Thyroid gland (tissue), 4 donors: ENCODE measurements at regions not wholly inside any gene's neighbourhood (a gene's known extent, or its start where the extent isn't known, plus 50 kb on each side); places are given as distances from the start of the nearest gene placed in this dataset.

ENCODE experiments used
- DNase-seq, 2 donors: peaks; one replicate each; pipeline ENCODE4 v3.0.0-alpha.2; 2019
- H3K27ac ChIP-seq, 3 donors: fragments of 200-600 bp; sonication (generic); 1 replicate in 2 of 3; 2 replicates in 1 of 3; pipeline ENCODE4 v1.5.1; 2016 to 2019; ENCODE audit warnings: mild to moderate bottlenecking in 1 of 3, moderate library complexity in 1 of 3
- H3K27me3 ChIP-seq: fragments of 200-600 bp; sonication (generic); one replicate; pipeline ENCODE4 v1.5.1; 2019
- H3K36me3 ChIP-seq, 2 donors: fragments of 200-600 bp; sonication (generic); one replicate each; pipeline ENCODE4 v1.5.1; 2016 to 2019
- H3K4me1 ChIP-seq, 2 donors: fragments of 200-600 bp; sonication (generic); one replicate each; pipeline ENCODE4 v1.5.1; 2017 to 2019
- H3K4me3 ChIP-seq, 3 donors: fragments of 200-600 bp; sonication (generic); replicated peaks in 1 of 3; 1 replicate in 2 of 3; 2 replicates in 1 of 3; pipeline ENCODE4 v1.5.1; 2016; ENCODE audit warnings: mild to moderate bottlenecking in 1 of 3
- H3K9me3 ChIP-seq: fragments of 200-600 bp; sonication (generic); one replicate; pipeline ENCODE4 v1.5.1; 2017
- POLR2A ChIP-seq, 2 donors: fragments of 450-650 bp; IDR thresholded peaks; one replicate each; pipeline ENCODE4 v1.6.1; 2017; ENCODE audit warnings: antibody characterized with exemption in 2 of 2, mild to moderate bottlenecking in 2 of 2, moderate library complexity in 1 of 2
- WGBS, 2 donors: methylation state at CpG; one replicate each; pipeline ENCODE4 v1.1.5; 2017; 5-methylcytosine and 5-hydroxymethylcytosine counted together
- intact Hi-C: fragments of 100-400 bp; cut with DNase I; formaldehyde crosslinking; loops from one replicate; pipeline ENCODE4 v1.15.1; 2023
- TF ChIP-seq, protein P1 (sequence below), 6 experiments: fragments of 200-600 bp in 3 of 6; fragments of 450-650 bp in 3 of 6; sonication (generic) in 3 of 6; IDR thresholded peaks; one replicate each; pipeline ENCODE4 v1.5.1; 2016 to 2019; ENCODE audit warnings: antibody characterized with exemption in 6 of 6, mild to moderate bottlenecking in 2 of 6, inconsistent platforms in 1 of 6, moderate library complexity in 1 of 6

DNA sequence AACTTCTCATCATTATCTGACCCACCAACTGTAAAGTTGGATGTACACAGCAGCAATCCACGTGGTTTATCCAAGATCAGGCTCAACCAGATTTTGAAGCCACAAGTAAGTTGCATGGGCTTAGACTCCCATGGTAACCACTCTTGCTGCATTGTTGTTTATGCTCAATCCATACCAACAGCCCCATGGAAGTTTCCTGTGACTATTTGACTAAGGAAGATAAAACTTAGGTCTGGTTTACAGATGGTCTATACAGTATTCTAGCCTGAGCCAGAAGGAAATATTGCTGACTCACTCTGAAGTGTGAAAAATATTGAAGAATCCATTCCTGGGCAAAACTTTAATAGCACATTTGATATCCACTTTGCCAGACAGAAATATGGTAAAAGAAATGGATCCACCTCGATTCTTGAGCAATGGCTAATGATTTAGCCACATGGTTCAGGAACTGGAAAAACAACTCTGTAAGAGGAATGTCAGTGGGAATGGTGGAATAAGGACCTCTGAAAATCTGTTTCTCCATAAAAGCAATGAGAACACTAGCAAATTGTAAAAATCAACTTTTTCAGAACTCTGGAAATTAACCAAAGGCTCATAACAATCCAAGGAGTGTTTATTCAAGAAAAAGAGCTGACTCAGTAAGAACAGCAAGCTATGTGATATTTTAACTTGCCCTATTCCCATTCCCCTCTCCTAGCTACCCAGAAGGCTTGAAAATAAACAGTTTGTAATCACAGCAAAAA is 162.9 kb upstream of the STT3B start:
- Histone ChIP-seq H3K9me3 (no peaks in the 10 kb centered on the region), H3K4me3 (no peak overlapping the region), H3K36me3 (no peaks in the 10 kb centered on the region), H3K27ac (peak overlapping the region in 1 of 3 donors; percentile 5), H3K4me1 (peaks cover 3 to 10% of the 10 kb centered on the region in 2 donors), H3K27me3 (no peaks in the 10 kb centered on the region)
- TF ChIP-seq, protein P1, sequence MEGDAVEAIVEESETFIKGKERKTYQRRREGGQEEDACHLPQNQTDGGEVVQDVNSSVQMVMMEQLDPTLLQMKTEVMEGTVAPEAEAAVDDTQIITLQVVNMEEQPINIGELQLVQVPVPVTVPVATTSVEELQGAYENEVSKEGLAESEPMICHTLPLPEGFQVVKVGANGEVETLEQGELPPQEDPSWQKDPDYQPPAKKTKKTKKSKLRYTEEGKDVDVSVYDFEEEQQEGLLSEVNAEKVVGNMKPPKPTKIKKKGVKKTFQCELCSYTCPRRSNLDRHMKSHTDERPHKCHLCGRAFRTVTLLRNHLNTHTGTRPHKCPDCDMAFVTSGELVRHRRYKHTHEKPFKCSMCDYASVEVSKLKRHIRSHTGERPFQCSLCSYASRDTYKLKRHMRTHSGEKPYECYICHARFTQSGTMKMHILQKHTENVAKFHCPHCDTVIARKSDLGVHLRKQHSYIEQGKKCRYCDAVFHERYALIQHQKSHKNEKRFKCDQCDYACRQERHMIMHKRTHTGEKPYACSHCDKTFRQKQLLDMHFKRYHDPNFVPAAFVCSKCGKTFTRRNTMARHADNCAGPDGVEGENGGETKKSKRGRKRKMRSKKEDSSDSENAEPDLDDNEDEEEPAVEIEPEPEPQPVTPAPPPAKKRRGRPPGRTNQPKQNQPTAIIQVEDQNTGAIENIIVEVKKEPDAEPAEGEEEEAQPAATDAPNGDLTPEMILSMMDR (IDR thresholded peaks at IDR 0.05): no peak
- no peak for DNase-seq
- intact Hi-C loops: no loop called here
- 64 to 68% methylated on average over 2 of the region's 2 CpGs for WGBS, 2 donors

DNA sequence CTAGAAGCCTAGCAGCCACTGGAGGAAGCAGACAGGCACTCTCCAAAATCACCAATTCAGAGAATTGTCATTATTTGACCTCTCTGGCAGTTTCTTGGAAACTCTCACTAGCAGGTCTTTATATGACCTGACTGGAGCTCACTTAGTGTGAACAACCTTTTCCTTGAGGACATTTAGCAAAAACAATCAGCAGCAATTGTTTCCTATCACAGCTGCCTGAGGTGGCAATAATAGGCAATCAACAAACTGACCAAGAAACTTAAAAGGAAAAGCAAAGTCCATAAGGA is 162.4 kb upstream of the STT3B start:
- Histone ChIP-seq H3K27me3 (no peaks in the 10 kb centered on the region), H3K27ac (peak overlapping the region in 1 of 3 donors; percentile 5), H3K4me1 (peaks cover 3 to 10% of the 10 kb centered on the region in 2 donors), H3K36me3 (no peaks in the 10 kb centered on the region), H3K4me3 (no peak overlapping the region), H3K9me3 (no peaks in the 10 kb centered on the region)
- DNase-seq: no peak
- intact Hi-C loops: no loop called here
- TF ChIP-seq, protein P1 (IDR thresholded peaks at IDR 0.05): no peak
- no peak for TF ChIP-seq POLR2A (IDR thresholded peaks at IDR 0.05)

DNA sequence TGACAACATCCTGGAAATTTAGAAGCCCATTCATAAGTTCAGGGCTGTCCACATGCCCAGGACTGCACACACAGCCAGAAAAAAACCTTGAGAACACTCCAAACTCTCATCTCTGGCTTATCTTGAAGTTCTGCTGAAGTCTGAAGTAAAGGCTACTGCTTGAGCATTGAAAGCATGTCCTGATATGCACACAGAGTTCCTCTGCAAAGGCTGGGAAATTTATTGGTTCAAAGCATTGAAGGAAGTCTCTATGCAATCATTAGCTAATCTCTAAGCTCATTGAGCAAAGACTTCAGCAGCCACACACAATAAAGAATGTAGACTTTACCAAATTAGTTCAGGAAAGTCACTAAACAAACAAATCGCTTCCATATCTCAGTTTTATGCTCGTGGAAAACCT is 162.0 kb upstream of the STT3B start:
- 70 to 79% methylated on average over 2 of the region's 2 CpGs for WGBS, 2 donors
- no peak overlapping the region for H3K4me3 ChIP-seq
- H3K4me1 ChIP-seq: peaks cover 3 to 10% of the 10 kb centered on the region in 2 donors
- no peaks in the 10 kb centered on the region for H3K9me3 ChIP-seq
- H3K27me3 ChIP-seq: no peaks in the 10 kb centered on the region
- intact Hi-C loops: no loop called here
- no peak for TF ChIP-seq POLR2A (IDR thresholded peaks at IDR 0.05)
- TF ChIP-seq, protein P1 (IDR thresholded peaks at IDR 0.05): no peak
- no peaks in the 10 kb centered on the region for H3K36me3 ChIP-seq
- no peak for DNase-seq
- no peak overlapping the region for H3K27ac ChIP-seq

DNA sequence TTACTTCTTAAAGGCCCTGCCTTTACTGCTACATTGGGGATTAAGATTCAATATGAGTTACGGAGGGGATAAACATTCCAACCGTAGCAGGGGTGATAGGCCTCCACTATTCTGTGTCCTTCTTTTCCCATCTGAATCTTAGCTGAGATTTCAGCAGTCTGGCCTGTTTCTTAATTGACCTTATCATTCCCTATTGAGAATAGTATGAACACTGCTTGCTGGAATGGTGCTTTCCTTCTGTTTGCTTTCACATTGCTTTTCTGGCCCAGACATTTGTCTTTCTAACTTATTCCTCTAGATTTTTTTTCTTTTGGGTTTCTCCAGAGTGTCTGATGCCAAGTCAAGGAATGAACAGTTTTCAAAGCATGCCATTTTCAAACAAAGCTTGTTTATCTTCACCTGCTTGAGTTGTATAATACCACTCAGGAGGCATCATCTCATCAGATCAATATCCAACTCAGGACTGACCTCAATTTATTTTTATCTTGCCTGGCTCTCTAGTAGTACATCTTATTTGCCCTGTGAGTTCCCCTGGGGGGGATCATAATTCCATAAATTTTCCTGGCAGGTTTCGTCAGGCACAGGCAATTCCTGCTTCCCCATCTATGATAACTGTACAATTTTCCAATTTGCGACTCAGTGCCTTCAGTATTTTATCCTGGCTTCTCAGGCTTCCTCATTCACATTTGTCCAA is 161.1 kb upstream of the STT3B start:
- Histone ChIP-seq H3K4me3 (no peak overlapping the region), H3K36me3 (no peaks in the 10 kb centered on the region), H3K4me1 (peaks cover 3 to 10% of the 10 kb centered on the region in 2 donors), H3K9me3 (no peaks in the 10 kb centered on the region), H3K27ac (no peak overlapping the region), H3K27me3 (no peaks in the 10 kb centered on the region)
- TF ChIP-seq, protein P1 (IDR thresholded peaks at IDR 0.05): no peak
- TF ChIP-seq POLR2A (IDR thresholded peaks at IDR 0.05): no peak
- WGBS, 2 donors: 78 to 89% methylated on average over 4 of the region's 4 CpGs
- intact Hi-C loops: no loop called here
- DNase-seq: no peak

DNA sequence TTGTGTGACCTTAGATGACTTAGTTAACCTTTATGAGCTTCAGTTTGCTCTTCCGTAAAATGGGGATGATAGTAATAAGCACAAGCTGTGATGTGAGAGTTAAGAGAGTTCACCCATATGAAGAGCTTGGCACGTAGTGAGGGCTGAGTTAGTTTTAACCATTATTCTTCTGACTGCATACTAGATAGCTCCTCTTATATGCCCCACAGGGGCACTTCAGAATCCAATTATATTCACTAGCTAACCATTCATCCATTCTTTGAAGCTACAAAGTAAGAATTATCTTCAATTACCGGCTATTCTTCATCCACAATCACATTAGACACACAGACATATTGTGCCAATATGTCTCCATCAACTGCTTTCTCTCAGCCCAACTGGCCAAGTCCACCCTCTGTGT is 159.0 kb upstream of the STT3B start:
- intact Hi-C loops: no loop called here
- Histone ChIP-seq H3K36me3 (no peaks in the 10 kb centered on the region), H3K4me1 (peaks cover 3 to 10% of the 10 kb centered on the region in 2 donors), H3K4me3 (no peak overlapping the region), H3K27me3 (no peaks in the 10 kb centered on the region), H3K27ac (no peak overlapping the region), H3K9me3 (no peaks in the 10 kb centered on the region)
- TF ChIP-seq, protein P1 (IDR thresholded peaks at IDR 0.05): no peak
- TF ChIP-seq POLR2A (IDR thresholded peaks at IDR 0.05): no peak
- DNase-seq: no peak
- 91 to 93% methylated on average over 3 of the region's 3 CpGs for WGBS, 2 donors
